HG02610 (cell line): ENCODE measurements at regions not wholly inside any gene's neighbourhood (a gene's known extent, or its start where the extent isn't known, plus 50 kb on each side); places are given as distances from the start of the nearest gene placed in this dataset.
"Not testable (repeated sequence)": the region's sequence is repeated elsewhere in the genome, so short reads cannot be mapped to it uniquely, and the experiment has no call there.

ENCODE experiments used
- ATAC-seq: cut with Tn5 transposase; IDR thresholded peaks from one replicate; pipeline ENCODE4 v1.9.1; 2021; ENCODE audit warnings: mild to moderate bottlenecking, moderate library complexity; ENCODE audit not compliant: unreplicated experiment

DNA sequence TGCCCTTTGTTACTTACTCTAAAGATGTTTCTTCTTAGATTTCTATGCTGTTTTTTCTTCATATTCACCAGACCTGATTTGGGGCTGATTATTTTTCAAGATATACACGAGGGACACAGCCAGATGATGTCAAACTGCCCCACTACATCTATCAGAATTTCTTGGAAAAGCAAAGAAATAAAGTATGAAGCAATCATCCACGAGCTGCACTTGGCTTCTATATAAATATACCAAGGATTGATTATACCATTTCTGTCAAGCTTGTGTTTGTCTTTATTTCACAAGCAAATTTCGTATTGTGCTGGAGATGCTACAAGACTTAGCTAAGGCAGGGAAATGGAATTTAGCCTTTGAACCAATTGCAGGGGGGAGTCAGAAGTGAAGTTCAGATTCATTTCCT is 715.1 kb upstream of the NR2F2 start:
- no peak for ATAC-seq

DNA sequence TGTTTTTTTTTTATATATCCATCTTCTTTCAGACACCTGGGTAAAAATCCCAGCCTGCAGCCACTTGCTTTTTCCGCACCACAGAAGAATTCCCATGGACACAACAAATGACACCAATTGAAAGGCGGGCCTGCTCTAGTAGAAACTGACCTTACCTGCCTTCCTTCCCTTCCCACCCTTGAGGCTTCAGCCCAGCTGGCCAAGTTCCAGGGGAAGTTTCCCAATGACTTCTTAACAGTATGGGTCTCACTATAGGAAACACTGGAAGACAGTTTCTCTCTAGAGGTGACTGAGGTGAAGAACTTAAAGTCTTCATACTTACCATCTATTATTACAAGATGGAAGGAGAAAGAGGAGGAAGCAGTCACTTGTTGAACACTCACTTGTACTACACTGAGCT is 714.2 kb upstream of the NR2F2 start:
- ATAC-seq = no peak

DNA sequence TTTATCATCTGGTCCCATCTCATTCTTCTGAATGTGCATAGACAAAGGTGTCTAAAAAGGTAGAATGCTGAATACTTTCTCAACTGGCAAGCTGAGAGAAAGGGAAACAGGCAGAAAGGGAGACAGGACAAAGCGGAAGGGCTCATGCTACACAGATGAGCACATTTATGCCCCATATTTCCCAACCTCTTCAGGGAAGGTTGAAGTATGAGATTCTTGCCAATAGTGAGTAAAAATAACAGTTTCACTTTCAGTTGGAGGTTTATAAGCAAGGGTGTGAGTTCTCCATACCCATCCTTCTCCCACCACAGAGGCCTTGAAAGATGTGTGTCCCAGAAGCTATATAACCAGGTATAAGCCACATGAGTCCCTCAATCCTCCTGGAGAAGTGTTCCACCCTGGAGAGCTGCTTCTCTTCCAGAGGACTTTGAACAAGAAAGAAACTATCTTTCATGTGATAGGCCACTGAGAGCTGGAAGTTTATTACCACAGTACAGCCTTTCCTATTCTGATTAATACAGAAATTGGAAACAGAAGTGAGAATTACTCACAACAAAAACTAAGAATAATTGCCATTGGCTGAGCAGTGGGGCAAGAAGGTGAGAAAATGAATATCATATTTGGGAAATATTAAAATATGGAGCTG is 709.4 kb upstream of the NR2F2 start:
- peak; percentile 76 for ATAC-seq

DNA sequence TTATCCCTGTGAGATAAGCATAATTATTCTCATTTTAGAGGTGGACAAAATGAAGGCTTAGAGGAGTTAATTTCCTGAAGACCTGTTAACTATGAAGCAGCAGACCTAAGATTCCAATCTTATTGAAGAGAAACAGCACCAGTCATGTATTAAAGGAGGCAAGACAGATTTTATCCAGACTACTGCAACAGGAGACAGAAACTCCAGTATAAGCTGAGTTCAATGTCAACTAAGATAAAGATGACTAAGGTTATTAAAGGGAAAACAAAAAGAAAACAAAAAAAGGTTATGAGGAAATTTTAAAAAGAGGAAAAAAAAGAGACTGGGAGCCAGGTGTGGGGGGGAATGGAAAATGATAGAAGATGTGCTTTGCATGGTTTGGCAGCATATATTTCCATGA is 707.7 kb upstream of the NR2F2 start:
- no peak for ATAC-seq

DNA sequence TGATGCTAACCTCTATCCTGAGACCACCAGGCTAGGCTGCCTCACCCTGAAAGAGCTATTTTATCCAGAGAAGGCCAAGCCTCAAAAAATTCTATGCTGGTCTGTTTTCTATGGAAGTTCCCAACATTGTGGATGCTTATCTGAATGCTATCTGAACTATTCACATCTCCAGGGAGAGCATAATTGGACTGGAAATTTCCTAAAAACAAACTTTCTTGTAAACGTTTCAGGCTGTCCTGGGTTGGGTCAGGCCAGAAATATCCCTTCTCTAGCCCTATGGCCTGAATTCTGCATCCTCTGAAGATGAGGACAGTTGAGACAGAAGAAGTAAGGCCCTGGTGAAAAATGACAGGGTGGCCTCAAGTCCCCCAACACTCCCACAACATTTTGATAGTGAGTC is 706.4 kb upstream of the NR2F2 start:
- ATAC-seq = no peak

DNA sequence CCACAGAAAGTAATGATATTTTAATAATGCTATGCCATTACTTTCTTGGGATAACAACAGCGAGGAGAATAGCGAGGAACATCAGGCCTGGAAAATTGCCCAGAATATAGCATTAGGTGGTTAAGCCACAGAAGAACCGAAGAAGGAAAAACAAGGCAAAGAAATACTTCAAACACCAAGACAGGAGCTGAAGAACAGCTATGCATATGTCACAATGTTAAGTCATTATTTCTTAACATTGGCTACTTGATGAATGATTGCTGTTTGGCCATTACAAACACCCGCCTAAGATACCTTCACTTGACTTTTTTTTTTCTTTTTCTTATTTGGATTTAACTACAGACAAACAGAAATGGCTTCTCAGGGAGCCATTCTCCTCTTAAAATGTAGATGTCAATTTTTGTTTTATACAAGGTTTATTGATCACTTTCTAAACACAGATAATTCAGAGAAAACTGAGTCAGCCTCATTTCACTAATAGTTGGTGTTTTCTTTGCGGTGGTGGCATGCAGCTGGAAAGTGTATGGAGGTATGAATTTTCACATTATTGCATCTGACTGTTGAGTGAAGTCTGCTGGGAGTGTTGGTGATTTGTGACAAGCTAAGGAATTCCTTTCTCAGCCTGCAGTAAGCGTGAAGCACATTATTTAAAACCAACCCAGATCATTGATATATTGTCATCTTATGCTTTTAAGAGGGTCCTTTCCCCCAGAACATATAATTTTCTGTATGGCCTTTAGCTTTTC is 705.7 kb upstream of the NR2F2 start:
- ATAC-seq = no peak

DNA sequence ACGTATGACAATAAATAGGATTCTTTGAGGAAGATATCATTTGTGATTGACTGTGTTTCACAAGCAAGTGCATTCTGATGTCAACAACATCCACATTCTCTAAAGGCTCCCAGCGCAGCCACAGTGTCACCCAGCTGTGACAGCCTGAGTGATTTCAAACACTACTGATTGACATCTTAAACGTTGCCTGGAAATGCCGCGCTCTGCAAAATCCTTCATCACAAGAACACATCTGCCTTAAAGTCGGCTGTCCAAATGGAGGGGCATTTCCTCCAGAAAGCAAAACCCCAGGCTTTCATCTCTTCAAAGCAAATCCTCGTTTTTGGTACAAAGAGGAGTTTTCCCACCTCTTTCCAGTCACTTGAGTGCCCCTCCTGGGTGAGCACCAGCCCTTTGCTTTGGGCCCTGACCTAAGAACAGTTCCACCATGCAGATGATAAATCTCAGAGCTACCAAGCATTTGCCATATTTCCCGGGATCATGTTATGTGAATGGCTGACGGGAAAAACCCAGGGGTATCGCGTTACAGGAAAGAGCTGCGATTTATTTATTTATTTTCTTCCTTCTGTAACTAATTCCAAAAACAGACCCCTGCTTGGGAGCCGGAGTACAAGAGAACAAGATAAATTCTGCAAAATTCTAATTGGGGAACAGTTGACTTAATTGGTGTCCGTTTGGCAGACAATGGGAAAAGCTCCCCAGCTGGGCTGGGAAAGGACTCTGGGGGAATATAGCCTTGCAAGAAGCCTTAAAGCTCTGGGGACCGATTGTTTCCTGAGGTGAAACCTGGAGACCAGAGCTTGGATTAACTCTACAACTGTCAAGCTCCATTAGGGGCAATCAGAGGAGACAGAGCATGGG is 703.8 kb upstream of the NR2F2 start:
- no peak for ATAC-seq

DNA sequence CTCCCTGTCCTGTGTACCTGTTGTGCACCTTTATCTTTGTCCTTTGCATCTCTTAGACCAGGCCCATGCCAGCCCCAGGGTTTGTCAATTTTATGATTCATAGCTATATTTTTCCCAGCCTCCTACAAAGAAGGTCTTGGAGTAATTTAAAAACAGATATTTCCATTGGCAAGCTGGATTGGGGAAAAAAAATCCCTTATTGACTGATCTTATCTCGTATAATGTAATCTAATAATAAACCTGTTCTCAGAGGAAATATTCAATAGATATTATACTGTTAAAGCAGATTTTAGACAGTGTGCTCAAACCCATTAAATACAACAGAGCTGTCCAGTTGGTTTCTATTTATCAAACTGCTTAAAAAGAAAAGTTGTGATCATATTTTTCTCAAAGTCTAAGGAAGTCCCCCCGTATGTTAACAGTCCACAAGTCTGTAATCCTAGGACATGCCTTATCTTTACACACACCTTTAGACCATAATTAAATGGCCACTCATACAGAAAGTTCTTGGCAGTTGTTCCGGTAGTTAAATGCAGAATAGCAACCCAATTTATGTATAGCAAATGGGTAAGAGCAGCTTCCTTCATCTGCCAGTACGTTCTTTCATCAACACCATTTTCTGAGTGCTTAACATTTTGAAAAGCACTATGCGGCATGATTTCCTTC is 700.9 kb upstream of the NR2F2 start:
- ATAC-seq = no peak

DNA sequence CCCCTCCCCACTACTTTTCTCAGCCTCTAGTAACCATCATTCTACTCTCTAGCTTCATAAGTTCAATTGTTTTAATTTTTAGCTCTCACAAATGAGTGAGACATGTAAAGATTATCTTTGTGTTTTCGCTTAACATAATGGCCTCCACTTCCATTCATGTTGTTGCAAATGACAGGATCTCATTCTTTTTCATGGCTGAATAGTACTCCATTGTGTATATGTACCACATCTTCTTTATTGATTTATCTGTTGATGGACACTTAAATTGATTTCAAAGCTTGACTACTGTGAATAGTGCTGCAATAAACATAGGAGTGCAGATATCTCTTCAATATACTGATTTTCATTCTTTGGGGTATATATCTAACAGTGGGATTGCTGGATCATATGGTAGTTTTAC is 699.8 kb upstream of the NR2F2 start:
- ATAC-seq = no peak

DNA sequence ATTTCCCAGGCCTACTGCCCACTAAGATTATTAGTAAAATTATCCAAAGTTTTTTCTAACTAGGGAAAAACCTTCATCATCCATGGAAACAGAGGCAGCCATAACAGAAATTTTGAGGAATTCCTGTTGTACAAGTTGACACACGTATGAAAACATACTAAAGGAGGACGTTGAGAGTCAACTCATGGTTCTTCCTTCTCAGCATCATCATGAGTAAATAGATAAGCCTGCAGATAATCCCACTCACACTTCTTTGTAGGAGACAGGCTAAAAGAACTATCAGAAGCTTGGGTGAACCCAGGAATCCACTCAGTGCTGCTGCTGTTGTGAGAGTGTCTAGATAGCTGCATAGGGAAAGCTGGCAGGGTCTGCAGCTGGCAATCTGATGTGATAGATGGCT is 694.8 kb upstream of the NR2F2 start:
- ATAC-seq = no peak

DNA sequence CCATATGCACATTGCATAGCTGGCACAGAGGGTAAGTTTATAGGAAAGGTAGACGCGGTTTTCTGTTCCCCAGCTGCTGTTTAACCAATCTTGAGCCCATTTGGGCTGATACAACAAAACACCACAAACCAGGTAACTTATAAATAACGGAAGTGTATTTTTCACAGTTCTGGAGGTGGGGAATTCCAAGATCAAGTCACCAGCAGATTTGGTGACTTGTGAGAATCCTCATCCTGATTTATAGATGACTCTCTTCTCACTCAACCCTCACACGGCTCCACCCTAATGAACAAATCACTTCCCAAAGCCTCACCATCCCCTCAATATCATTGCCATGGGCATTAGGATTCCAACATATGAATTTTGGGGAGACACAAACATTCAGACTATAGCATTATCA is 694.4 kb upstream of the NR2F2 start:
- ATAC-seq = no peak

DNA sequence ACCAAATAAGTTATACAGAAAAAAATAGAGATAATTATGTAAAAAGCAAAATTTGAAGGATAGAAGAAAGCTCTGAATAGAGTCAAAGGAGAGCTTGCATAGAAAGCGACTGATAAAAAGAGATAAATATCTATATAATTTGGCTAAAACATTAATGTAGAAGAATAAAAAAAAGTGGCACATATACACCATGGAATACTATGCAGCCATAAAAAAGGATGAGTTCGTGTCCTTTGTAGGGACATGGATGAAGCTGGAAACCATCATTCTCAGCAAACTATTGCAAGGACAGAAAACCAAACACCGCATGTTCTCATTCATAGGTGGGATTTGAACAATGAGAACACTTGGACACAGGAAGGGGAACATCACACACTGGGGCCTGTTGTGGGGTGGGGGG is 693.3 kb upstream of the NR2F2 start:
- not testable (repeated sequence) for ATAC-seq

DNA sequence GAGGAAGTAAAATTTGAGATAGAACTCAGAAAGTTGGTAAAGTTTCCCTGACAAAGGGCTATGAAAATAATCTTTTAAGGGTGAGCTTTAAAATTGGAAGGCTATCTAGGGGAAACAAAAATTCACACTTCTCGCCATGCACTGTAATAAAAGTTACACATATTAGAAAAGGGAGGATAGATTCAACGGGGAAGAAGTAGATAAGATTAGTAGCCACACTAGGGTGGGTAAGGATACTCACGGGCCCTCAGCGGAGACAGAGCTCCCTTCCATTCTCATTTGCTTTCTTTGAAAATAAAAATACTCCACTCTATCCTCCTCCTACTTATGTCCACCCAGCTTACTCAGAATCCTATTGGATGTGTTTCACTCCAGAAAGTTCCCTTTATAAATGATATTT is 691.3 kb upstream of the NR2F2 start:
- ATAC-seq = no peak

DNA sequence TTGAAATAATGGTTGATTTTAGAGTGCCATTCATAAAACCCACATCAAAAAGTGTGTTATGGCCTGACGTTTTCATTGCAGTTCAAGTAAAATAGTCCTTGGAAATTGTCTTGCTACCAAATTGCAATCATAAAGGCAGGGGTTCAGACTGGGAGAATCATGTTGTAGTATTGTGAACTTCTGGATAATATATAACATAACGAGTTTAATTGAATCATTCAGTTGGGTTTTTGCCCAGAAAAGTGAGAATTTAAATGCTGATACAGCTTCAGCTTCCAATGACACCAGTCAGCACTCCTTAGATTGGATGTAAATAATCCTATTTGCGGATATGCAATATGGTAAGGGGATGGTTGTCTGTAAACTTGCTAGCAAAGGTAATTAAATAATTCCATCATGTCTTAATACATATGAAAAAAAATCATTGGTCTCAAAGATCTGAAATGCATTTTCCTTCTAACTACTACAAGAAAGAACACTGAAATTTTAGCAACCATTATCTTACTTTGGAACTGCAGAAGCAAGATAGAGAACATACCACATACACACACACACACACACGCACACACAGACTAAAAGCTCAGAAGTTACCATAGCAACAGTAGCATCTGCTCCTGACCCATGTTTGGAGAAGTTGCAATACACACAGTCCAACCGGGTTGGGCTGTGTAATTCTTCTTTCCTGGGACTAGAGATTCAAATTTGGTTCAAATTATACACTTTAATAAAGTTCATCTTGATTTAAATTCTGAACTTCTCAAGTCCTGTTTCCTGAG is 686.2 kb upstream of the NR2F2 start:
- no peak for ATAC-seq

DNA sequence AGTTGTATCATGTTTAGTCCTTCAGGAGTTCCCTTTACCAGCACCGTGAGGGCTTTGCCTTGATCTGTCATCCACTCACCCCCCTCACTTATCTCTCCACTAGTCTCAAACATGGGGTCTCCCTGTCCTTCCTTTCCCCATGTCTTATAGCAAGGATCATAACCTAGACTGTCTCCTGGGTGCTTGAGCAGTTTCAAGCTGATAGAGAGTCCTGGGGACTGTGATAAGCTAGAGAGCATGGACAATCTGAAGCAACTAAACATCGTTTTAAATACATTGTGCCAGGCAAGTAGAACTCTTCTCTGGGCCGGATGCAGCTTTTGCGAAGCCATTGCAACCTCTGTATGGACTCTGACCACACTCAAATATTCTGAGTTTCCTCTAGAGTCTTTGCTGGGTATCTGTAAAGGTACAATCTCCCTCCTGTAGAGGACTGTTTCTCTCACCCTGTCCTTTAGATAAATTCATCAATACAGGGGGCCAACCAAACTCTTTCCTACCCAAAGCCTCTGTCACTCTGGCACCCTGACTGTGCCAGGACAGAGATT is 684.6 kb upstream of the NR2F2 start:
- ATAC-seq = no peak

DNA sequence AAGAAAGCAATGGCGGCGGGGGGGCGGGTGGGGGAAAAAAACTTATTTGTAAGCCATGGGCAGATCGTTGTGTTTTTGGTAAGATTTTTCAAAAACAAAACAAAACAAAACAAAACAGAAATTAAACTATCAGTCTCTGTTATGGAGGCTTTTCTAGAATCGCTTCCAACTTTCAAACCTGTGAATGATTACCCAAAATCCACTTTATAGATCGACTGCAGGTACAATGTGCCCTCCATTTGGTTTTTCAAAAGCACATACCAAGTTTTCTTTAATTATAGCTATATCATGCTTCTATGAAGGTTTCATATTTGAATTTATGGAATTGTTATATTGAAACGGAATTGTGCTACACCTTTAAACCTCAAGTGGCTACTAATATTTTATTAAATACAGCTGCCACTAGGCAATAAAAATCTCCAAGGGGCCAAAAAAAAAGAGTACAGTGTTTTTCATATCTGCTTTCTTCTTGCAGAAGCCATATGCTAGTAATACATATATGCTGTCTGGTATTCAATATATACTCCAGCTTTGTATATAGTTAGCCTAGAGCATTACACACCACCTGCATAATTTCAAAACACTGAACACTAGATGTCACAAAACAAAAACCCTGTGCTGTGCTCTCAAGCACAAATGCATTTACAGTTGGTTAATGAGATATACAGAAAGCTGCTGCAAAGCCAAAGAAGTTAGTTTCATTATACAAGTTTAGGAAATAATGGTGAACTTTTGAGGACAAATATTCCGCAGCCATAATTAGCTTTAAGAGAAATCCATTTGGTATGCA is 683.8 kb upstream of the NR2F2 start:
- no peak for ATAC-seq

DNA sequence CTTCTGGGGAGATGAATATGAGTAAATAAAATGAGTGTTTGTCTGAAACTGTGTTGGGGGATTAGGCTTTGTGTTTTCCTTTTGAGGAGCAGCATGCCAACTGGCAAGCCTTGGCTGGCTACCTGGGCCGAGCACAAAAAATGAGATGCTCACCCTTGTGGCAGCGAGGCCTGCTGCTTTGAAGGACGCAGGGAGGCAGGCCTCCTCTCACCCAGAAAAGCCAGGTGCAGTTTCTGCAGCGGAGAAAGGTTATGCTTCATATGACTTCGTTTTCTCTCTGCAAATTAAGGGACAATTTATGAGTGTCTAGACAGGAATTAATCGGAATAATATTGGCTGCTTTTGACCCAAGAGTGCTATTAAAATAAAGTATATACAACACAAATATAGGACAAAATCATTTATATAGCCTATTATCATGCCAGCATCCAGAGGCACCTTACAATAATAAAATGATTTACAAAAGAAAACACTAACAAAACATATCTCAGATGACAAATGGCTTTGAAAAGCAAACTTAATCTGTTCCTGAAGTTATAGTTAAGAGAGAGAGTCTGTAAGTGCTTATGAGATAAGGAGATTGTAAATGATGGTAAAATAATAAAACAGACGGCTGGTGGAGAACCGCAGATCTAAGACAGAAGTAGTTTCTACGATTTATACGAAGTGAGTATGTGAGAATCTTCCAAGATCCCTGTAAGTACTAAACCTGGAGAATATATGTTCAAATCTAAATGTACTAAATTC is 682.8 kb upstream of the NR2F2 start:
- ATAC-seq = no peak

DNA sequence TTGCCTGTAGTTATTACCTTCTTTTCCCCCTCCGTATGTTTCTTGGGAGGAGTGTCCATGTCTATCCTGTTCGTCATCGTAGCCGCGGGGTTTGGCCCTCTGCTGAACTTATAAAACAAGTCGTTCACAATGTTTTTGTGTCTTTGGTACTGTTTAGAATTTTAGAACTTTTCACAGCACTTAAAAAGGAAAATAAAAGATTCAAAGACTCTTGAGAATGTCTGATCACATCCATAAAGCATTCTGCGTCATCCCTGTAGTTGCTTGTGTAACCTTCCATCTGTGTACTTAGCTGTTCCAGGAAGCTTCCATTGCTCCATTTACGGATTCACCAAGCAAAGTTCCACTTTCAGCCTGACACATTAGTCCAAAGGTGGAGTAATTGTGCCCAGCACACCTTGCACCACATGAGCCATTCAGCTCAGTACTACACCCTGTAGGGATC is 677.1 kb upstream of the NR2F2 start:
- no peak for ATAC-seq
